Neural cell (in vitro differentiated cells): ENCODE measurements at regions not wholly inside any gene's neighbourhood (a gene's known extent, or its start where the extent isn't known, plus 50 kb on each side); places are given as distances from the start of the nearest gene placed in this dataset.

ENCODE experiments used
- H2AFZ ChIP-seq: fragments of 200-600, 300-800 bp; sonication (generic), shearing (Covaris generic); 2 replicates; pipeline ENCODE4 v1.6.0; 2014; ENCODE audit warnings: low read depth, mild to moderate bottlenecking, antibody characterized with exemption, low read length, moderate library complexity
- H3F3A ChIP-seq: fragments of 200-600 bp; shearing (Covaris generic); 2 replicates; pipeline ENCODE4 v1.6.1; 2016; ENCODE audit warnings: mild to moderate bottlenecking, moderate library complexity, mixed read lengths, antibody characterized with exemption, low read length; ENCODE audit not compliant: insufficient read depth, poor library complexity, severe bottlenecking
- H3K27ac ChIP-seq: fragments of 200-600, 300-800 bp; sonication (generic), shearing (Covaris generic); 2 replicates; pipeline ENCODE4 v1.5.1; 2014; ENCODE audit warnings: mild to moderate bottlenecking, low read length, moderate library complexity
- H3K27me3 ChIP-seq: fragments of 300-800, 200-600 bp; sonication (generic), shearing (Covaris generic); 2 replicates; pipeline ENCODE4 v1.6.0; 2014; ENCODE audit warnings: mild to moderate bottlenecking, low read depth, low read length, moderate library complexity; ENCODE audit not compliant: insufficient read depth
- H3K36me3 ChIP-seq: fragments of 300-800, 200-600 bp; sonication (generic), shearing (Covaris generic); 2 replicates; pipeline ENCODE4 v1.5.1; 2014; ENCODE audit warnings: mild to moderate bottlenecking, antibody characterized with exemption, low read length, moderate library complexity; ENCODE audit not compliant: insufficient read depth
- H3K4me2 ChIP-seq: fragments of 300-800, 200-600 bp; sonication (generic), shearing (Covaris generic); 2 replicates; pipeline ENCODE4 v1.6.0; 2014; ENCODE audit warnings: mild to moderate bottlenecking, low read length
- H3K4me3 ChIP-seq: fragments of 300-800, 200-600 bp; sonication (generic), shearing (Covaris generic); 2 replicates; pipeline ENCODE4 v1.5.1; 2014; ENCODE audit warnings: mild to moderate bottlenecking, low read length, moderate library complexity
- H3K79me2 ChIP-seq: fragments of 200-600 bp; shearing (Covaris generic); replicated peaks from 2 replicates; pipeline ENCODE4 v1.6.0; 2014; ENCODE audit warnings: mild to moderate bottlenecking, low read length, moderate library complexity; ENCODE audit not compliant: insufficient read depth
- H3K9ac ChIP-seq: fragments of 300-800, 200-600 bp; sonication (generic), shearing (Covaris generic); 2 replicates; pipeline ENCODE4 v1.6.1; 2016; ENCODE audit warnings: mild to moderate bottlenecking, low read length, mixed read lengths
- H3K9me2 ChIP-seq: fragments of 200-600 bp; shearing (Covaris generic); 2 replicates; pipeline ENCODE4 v1.6.1; 2016; ENCODE audit warnings: mild to moderate bottlenecking, low read length, mixed read lengths; ENCODE audit not compliant: insufficient read depth
- H3K9me3 ChIP-seq: fragments of 200-600, 300-800 bp; sonication (generic), shearing (Covaris generic); 2 replicates; pipeline ENCODE4 v1.6.1; 2016; ENCODE audit warnings: mild to moderate bottlenecking, mixed run types, low read length, moderate library complexity, mixed read lengths
- H4K20me1 ChIP-seq: fragments of 200-600 bp; shearing (Covaris generic); 2 replicates; pipeline ENCODE4 v1.6.1; 2016; ENCODE audit warnings: mild to moderate bottlenecking, mixed run types; ENCODE audit not compliant: insufficient read depth
- EP300 ChIP-seq: fragments of 450-650 bp; conservative IDR thresholded peaks from 2 replicates; pipeline ENCODE4 v1.6.1; 2014; ENCODE audit warnings: antibody characterized with exemption, mild to moderate bottlenecking, moderate library complexity; ENCODE audit not compliant: poor library complexity, severe bottlenecking
- EZH2 ChIP-seq: fragments of 200-600, 300-800 bp; shearing (Covaris generic), sonication (generic); IDR thresholded peaks from 2 replicates; pipeline ENCODE4 v1.6.1; 2014; ENCODE audit warnings: antibody characterized with exemption, low read length, borderline replicate concordance, mild to moderate bottlenecking; ENCODE audit not compliant: insufficient read depth, poor library complexity, severe bottlenecking
- MXI1 ChIP-seq: fragments of 450-650 bp; conservative IDR thresholded peaks from 2 replicates; pipeline ENCODE4 v1.6.1; 2014; ENCODE audit warnings: antibody characterized with exemption, mild to moderate bottlenecking; ENCODE audit not compliant: poor library complexity, severe bottlenecking
- POLR2AphosphoS5 ChIP-seq: IDR thresholded peaks from 2 replicates; pipeline ENCODE4 v1.6.1; 2012
- RAD21 ChIP-seq: fragments of 450-650 bp; conservative IDR thresholded peaks from 2 replicates; pipeline ENCODE4 v1.6.1; 2014; ENCODE audit warnings: antibody characterized with exemption, mild to moderate bottlenecking, moderate library complexity
- SMC3 ChIP-seq: fragments of 450-650 bp; conservative IDR thresholded peaks from 2 replicates; pipeline ENCODE4 v1.6.1; 2014; ENCODE audit warnings: antibody characterized with exemption, mild to moderate bottlenecking, moderate library complexity; ENCODE audit not compliant: poor library complexity
- TAF1 ChIP-seq: IDR thresholded peaks from 2 replicates; pipeline ENCODE4 v1.6.1; 2012; ENCODE audit warnings: low read depth
- TF ChIP-seq, protein P1 (sequence below): fragments of 450-650 bp; IDR thresholded peaks from 2 replicates; pipeline ENCODE4 v1.5.1; 2014; ENCODE audit warnings: antibody characterized with exemption, mild to moderate bottlenecking, moderate library complexity; ENCODE audit not compliant: poor library complexity, severe bottlenecking
- TF ChIP-seq, protein P2 (sequence below): IDR thresholded peaks from 2 replicates; pipeline ENCODE4 v1.6.1; 2012; ENCODE audit warnings: borderline replicate concordance

DNA sequence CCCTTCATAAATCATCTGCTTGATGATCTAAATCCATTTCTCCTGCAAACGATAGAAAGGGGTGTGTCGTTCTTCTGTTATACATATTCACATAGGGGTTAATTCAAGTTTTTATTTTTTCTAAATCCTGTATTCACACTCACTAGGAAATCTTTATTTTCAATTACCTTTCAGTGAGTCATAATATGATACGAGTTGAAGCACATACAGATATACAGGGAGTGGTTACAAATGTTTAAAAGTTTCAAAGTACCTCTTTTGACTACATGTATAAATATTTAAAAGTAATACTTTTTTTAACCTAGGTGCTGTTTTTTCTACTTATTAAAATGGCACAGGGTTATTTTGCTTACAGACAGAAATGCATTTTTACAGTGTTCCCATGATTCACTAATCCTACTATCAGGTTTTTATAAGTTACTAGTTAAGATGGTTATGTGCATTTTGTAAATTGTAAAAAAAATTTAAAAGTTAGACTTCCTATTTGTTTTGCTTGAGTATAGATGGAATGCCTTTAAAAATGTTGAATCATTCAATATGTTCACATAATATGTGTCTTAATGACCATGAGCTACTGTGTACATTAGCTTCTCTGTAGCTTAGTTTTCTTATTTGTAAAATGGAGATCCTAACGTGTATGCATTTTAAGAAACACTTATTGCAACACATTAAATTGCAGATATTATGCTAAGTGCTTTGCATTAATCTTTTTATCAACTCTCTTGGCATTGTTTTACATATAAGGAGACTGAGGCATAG, 1378.1 kb downstream of the DSC3 start:
- no peaks in the 10 kb centered on the region for H3K36me3 ChIP-seq

DNA sequence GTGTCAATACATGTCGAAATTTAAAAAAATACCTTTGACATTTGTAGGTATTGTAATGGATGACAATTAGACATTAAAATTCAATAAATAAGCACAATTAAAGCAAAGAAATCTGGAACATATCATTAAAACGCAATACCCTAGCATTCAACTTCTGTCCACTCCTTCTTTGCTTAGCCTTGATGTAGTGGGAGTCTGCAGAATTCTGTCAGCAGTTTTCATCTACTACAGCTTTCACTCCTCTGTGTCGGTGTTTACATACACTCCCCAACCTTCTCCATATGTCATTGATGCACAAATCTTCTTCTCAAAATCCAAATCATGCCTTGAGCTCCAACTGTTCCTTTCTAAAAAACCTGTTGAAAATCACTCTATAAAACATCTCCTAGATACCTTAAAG, 1380.6 kb downstream of the DSC3 start:
- Histone ChIP-seq H3K9me2 (no peaks in the 10 kb centered on the region), H4K20me1 (no peaks in the 10 kb centered on the region), H3K9me3 (no peaks in the 10 kb centered on the region), H3K4me2 (no peak overlapping the region), H3F3A (no peaks in the 10 kb centered on the region), H3K79me2 (no peaks in the 10 kb centered on the region), H2AFZ (no peak overlapping the region), H3K9ac (no peak overlapping the region), H3K36me3 (no peaks in the 10 kb centered on the region), H3K4me3 (no peak overlapping the region), H3K27ac (no peak overlapping the region), H3K27me3 (no peaks in the 10 kb centered on the region)
- TF ChIP-seq EZH2 (no peak), SMC3 (no peak), RAD21 (no peak), POLR2AphosphoS5 (no peak), TAF1 (no peak), EP300 (no peak), MXI1 (no peak)
- TF ChIP-seq, protein P1, sequence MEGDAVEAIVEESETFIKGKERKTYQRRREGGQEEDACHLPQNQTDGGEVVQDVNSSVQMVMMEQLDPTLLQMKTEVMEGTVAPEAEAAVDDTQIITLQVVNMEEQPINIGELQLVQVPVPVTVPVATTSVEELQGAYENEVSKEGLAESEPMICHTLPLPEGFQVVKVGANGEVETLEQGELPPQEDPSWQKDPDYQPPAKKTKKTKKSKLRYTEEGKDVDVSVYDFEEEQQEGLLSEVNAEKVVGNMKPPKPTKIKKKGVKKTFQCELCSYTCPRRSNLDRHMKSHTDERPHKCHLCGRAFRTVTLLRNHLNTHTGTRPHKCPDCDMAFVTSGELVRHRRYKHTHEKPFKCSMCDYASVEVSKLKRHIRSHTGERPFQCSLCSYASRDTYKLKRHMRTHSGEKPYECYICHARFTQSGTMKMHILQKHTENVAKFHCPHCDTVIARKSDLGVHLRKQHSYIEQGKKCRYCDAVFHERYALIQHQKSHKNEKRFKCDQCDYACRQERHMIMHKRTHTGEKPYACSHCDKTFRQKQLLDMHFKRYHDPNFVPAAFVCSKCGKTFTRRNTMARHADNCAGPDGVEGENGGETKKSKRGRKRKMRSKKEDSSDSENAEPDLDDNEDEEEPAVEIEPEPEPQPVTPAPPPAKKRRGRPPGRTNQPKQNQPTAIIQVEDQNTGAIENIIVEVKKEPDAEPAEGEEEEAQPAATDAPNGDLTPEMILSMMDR: no peak
- TF ChIP-seq, protein P2, sequence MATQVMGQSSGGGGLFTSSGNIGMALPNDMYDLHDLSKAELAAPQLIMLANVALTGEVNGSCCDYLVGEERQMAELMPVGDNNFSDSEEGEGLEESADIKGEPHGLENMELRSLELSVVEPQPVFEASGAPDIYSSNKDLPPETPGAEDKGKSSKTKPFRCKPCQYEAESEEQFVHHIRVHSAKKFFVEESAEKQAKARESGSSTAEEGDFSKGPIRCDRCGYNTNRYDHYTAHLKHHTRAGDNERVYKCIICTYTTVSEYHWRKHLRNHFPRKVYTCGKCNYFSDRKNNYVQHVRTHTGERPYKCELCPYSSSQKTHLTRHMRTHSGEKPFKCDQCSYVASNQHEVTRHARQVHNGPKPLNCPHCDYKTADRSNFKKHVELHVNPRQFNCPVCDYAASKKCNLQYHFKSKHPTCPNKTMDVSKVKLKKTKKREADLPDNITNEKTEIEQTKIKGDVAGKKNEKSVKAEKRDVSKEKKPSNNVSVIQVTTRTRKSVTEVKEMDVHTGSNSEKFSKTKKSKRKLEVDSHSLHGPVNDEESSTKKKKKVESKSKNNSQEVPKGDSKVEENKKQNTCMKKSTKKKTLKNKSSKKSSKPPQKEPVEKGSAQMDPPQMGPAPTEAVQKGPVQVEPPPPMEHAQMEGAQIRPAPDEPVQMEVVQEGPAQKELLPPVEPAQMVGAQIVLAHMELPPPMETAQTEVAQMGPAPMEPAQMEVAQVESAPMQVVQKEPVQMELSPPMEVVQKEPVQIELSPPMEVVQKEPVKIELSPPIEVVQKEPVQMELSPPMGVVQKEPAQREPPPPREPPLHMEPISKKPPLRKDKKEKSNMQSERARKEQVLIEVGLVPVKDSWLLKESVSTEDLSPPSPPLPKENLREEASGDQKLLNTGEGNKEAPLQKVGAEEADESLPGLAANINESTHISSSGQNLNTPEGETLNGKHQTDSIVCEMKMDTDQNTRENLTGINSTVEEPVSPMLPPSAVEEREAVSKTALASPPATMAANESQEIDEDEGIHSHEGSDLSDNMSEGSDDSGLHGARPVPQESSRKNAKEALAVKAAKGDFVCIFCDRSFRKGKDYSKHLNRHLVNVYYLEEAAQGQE: no peak

More for the DNA sequence above, 1378.1 kb downstream of the DSC3 start:
- Histone ChIP-seq H3K4me3 (no peak overlapping the region), H3K9ac (no peak overlapping the region), H3K79me2 (no peaks in the 10 kb centered on the region), H4K20me1 (no peaks in the 10 kb centered on the region), H3F3A (no peaks in the 10 kb centered on the region), H3K9me3 (no peaks in the 10 kb centered on the region), H3K9me2 (no peaks in the 10 kb centered on the region), H2AFZ (no peak overlapping the region), H3K27me3 (no peaks in the 10 kb centered on the region), H3K27ac (no peak overlapping the region), H3K4me2 (no peak overlapping the region)
- TF ChIP-seq EZH2 (no peak), MXI1 (no peak), RAD21 (no peak), POLR2AphosphoS5 (no peak), TAF1 (no peak), EP300 (no peak), SMC3 (no peak)
- TF ChIP-seq, protein P1: no peak
- TF ChIP-seq, protein P2: no peak
